LNCAP (cell line): ENCODE measurements at regions not wholly inside any gene's neighbourhood (a gene's known extent, or its start where the extent isn't known, plus 50 kb on each side); places are given as distances from the start of the nearest gene placed in this dataset.

ENCODE experiments used
- CTCF ChIP-seq: fragments of 450-650 bp; IDR thresholded peaks from 2 replicates; pipeline ENCODE4 v1.5.1; 2017; ENCODE audit warnings: mild to moderate bottlenecking

- TF ChIP-seq CTCF, result no peak
Measured at GRCh38 chr1:38476850-38477178, 382.8 kb downstream of the RRAGC start.

GRCh38 chr1:38476111-38476849 is 383.3 kb downstream of the RRAGC start:
- TF ChIP-seq CTCF, result no peak

GRCh38 chr1:38475624-38476005 is 384.0 kb downstream of the RRAGC start:
- no peak for TF ChIP-seq CTCF

- TF ChIP-seq CTCF, result no peak
Measured at GRCh38 chr1:38474738-38475623, 384.6 kb downstream of the RRAGC start.

- no peak for TF ChIP-seq CTCF
Measured at GRCh38 chr1:38466487-38466886, 393.1 kb downstream of the RRAGC start.

GRCh38 chr1:38465460-38465859 is 394.1 kb downstream of the RRAGC start:
- TF ChIP-seq CTCF, result no peak

- TF ChIP-seq CTCF, result no peak
Measured at GRCh38 chr1:38464071-38464661, 395.4 kb downstream of the RRAGC start.
